Loucy (cell line): ENCODE measurements at regions not wholly inside any gene's neighbourhood (a gene's known extent, or its start where the extent isn't known, plus 50 kb on each side); places are given as distances from the start of the nearest gene placed in this dataset.

Experiments
- H2AFZ ChIP-seq: fragments of 200-600 bp; sonication (generic); 2 replicates; pipeline ENCODE4 v1.6.0; 2016; ENCODE audit warnings: antibody characterized with exemption, mild to moderate bottlenecking, low read length, moderate library complexity
- H3F3A ChIP-seq: fragments of 200-600 bp; 2 replicates; pipeline ENCODE4 v1.6.0; 2016; ENCODE audit warnings: antibody characterized with exemption, low read depth, mild to moderate bottlenecking
- H3K27me3 ChIP-seq: fragments of 200-600 bp; sonication (generic); 2 replicates; pipeline ENCODE4 v1.6.1; 2014; ENCODE audit warnings: low read length, mild to moderate bottlenecking; ENCODE audit not compliant: insufficient read depth, poor library complexity, severe bottlenecking
- H3K36me3 ChIP-seq: fragments of 200-600 bp; sonication (generic); 2 replicates; pipeline ENCODE4 v1.6.1; 2016; ENCODE audit warnings: low read length; ENCODE audit not compliant: insufficient read depth
- H3K4me1 ChIP-seq: fragments of 200-600 bp; sonication (generic); 2 replicates; pipeline ENCODE4 v1.5.1; 2014; ENCODE audit warnings: low read length, mild to moderate bottlenecking; ENCODE audit not compliant: insufficient read depth, poor library complexity, severe bottlenecking
- H3K4me2 ChIP-seq: fragments of 200-600 bp; sonication (generic); 2 replicates; pipeline ENCODE4 v1.6.0; 2014; ENCODE audit warnings: antibody characterized with exemption, low read length, low read depth, mild to moderate bottlenecking; ENCODE audit not compliant: poor library complexity, severe bottlenecking
- H3K4me3 ChIP-seq: fragments of 200-600 bp; sonication (generic); 2 replicates; pipeline ENCODE4 v1.5.1; 2014; ENCODE audit warnings: low read length, mild to moderate bottlenecking, mixed read lengths; ENCODE audit not compliant: poor library complexity, severe bottlenecking
- H3K79me2 ChIP-seq: fragments of 200-600 bp; sonication (generic); 2 replicates; pipeline ENCODE4 v1.6.1; 2014; ENCODE audit warnings: low read length; ENCODE audit not compliant: insufficient read depth
- H3K9ac ChIP-seq: fragments of 200-600 bp; sonication (generic); 2 replicates; pipeline ENCODE4 v1.6.0; 2014; ENCODE audit warnings: mild to moderate bottlenecking, low read depth, low read length, moderate library complexity; ENCODE audit not compliant: poor library complexity, severe bottlenecking
- H3K9me2 ChIP-seq: fragments of 200-600 bp; sonication (generic); replicated peaks from 2 replicates; pipeline ENCODE4 v1.6.1; 2016; ENCODE audit warnings: low read depth, low read length, mixed read lengths
- H3K9me3 ChIP-seq: fragments of 200-600 bp; sonication (generic); 2 replicates; pipeline ENCODE4 v1.6.1; 2014; ENCODE audit warnings: mild to moderate bottlenecking, antibody characterized with exemption, low read length, low read depth; ENCODE audit not compliant: insufficient read depth
- H4K20me1 ChIP-seq: fragments of 200-600 bp; sonication (generic); 2 replicates; pipeline ENCODE4 v1.6.0; 2014; ENCODE audit warnings: antibody characterized with exemption, low read length, mild to moderate bottlenecking; ENCODE audit not compliant: insufficient read depth, poor library complexity, severe bottlenecking
- CTCF ChIP-seq: fragments of 200-600 bp; sonication (generic); conservative IDR thresholded peaks from 2 replicates; pipeline ENCODE4 v1.5.1; 2014; ENCODE audit warnings: mild to moderate bottlenecking, antibody characterized with exemption, low read length
- EZH2phosphoT487 ChIP-seq: fragments of 200-600 bp; IDR thresholded peaks from 2 replicates; pipeline ENCODE4 v1.6.1; 2018; ENCODE audit warnings: antibody characterized with exemption, mild to moderate bottlenecking, moderate library complexity, borderline replicate concordance

- no peaks in the 10 kb centered on the region for H3K27me3 ChIP-seq
- no peaks in the 10 kb centered on the region for H3K9me3 ChIP-seq
- no peak overlapping the region for H3K4me2 ChIP-seq
- H3K9me2 ChIP-seq: no peaks in the 10 kb centered on the region
- no peaks in the 10 kb centered on the region for H3F3A ChIP-seq
- H3K79me2 ChIP-seq: no peaks in the 10 kb centered on the region
- H3K36me3 ChIP-seq: no peaks in the 10 kb centered on the region
- peaks cover 9% of the 10 kb centered on the region for H3K4me1 ChIP-seq
- TF ChIP-seq EZH2phosphoT487 (no peak), CTCF (no peak)
- no peak overlapping the region for H3K9ac ChIP-seq
- H2AFZ ChIP-seq: no peak overlapping the region
- H3K4me3 ChIP-seq: no peak overlapping the region
- no peaks in the 10 kb centered on the region for H4K20me1 ChIP-seq
Observed at GRCh38 chr2:88866756-88867155, 175.3 kb downstream of the RPIA start.

- Histone ChIP-seq H3K4me1 (peaks cover 9% of the 10 kb centered on the region), H3K27me3 (no peaks in the 10 kb centered on the region), H3K79me2 (no peaks in the 10 kb centered on the region), H3K4me3 (no peak overlapping the region), H3K4me2 (no peak overlapping the region), H3K9me3 (no peaks in the 10 kb centered on the region), H4K20me1 (no peaks in the 10 kb centered on the region), H3K9me2 (no peaks in the 10 kb centered on the region), H3F3A (no peaks in the 10 kb centered on the region), H3K36me3 (no peaks in the 10 kb centered on the region), H3K9ac (no peak overlapping the region), H2AFZ (no peak overlapping the region)
- TF ChIP-seq EZH2phosphoT487 (no peak), CTCF (no peak; the same call in 1 of the 2 replicates)
Observed at GRCh38 chr2:88868861-88869260, 177.4 kb downstream of the RPIA start.

GRCh38 chr2:88870267-88870839 is 178.9 kb downstream of the RPIA start:
- Histone ChIP-seq H3K36me3 (no peaks in the 10 kb centered on the region), H3K9me2 (no peaks in the 10 kb centered on the region), H2AFZ (no peak overlapping the region), H3K9ac (no peak overlapping the region), H3K9me3 (no peaks in the 10 kb centered on the region), H3K4me3 (no peak overlapping the region), H3K79me2 (no peaks in the 10 kb centered on the region), H3F3A (no peaks in the 10 kb centered on the region), H3K4me2 (no peak overlapping the region), H4K20me1 (no peaks in the 10 kb centered on the region), H3K27me3 (no peaks in the 10 kb centered on the region), H3K4me1 (peaks cover 7% of the 10 kb centered on the region)
- TF ChIP-seq EZH2phosphoT487 (no peak), CTCF (no peak)
